ENCODE measurements at regions not wholly inside any gene's neighbourhood (a gene's known extent, or its start where the extent isn't known, plus 50 kb on each side); places are given as distances from the start of the nearest gene placed in this dataset.

DNA sequence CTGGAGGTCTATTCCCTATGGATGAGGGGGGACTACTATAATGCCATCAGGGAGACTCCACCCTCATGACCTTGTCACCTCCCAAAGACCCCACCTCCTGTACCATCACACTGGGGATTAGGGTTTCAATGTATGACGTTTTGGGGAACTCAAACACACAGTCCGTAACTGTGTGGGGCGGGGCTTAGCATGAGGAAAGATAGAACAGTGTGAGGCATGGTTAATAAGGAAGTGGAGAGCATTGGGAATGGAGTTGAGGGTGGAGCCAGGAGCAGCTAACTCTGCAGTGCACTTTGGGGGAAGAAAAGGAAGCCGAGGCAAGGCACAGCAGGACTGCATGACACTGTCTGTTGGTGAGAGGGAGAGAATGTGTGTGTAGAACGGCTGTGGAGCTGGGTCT is 90.9 kb upstream of the AGBL1 start:
- Histone ChIP-seq H3K9me3 (replicated peaks; ENCODE audit: control insufficient read depth, insufficient read depth, low read length) (peaks cover 5% of the 10 kb centered on the region), H3K4me1 (ENCODE audit: control insufficient read depth, extremely low read depth, insufficient read depth, low read length) (no peaks in the 10 kb centered on the region), H3K27me3 (ENCODE audit: control insufficient read depth in 2 of 2, insufficient read depth in 2 of 2, low read length in 2 of 2) (no peaks in the 10 kb centered on the region), H3K79me2 (ENCODE audit: control insufficient read depth, insufficient read depth, low read length) (no peaks in the 10 kb centered on the region), H3K9me1 (replicated peaks; ENCODE audit: control insufficient read depth, extremely low read depth, insufficient read depth, low read length) (no peaks in the 10 kb centered on the region), H3K4me3 (replicated peaks in 1 of 3; ENCODE audit: insufficient read depth in 1 of 3, low read depth in 1 of 3, low read length in 3 of 3) (no peak overlapping the region), H3K27ac (ENCODE audit: insufficient read depth, low read depth, low read length) (no peak overlapping the region), H2AFZ (ENCODE audit: low read depth, low read length) (no peak overlapping the region), H3K9ac (replicated peaks; ENCODE audit: extremely low read depth, insufficient read depth, low read length) (no peak overlapping the region), H3K4me2 (ENCODE audit: insufficient read depth, low read length) (no peak overlapping the region), H4K20me1 (replicated peaks; ENCODE audit: control insufficient read depth, extremely low read depth, insufficient read depth, low read length) (no peaks in the 10 kb centered on the region), H3K36me3 (ENCODE audit: control insufficient read depth in 2 of 2, extremely low read depth in 1 of 2, insufficient read depth in 2 of 2, low read length in 2 of 2) (no peaks in the 10 kb centered on the region)
- ChIA-PET POLR2A (no interaction called here), CTCF (no interaction called here)
- no peak for DNase-seq (ENCODE audit: low read depth, low spot score)
- no peak for FAIRE-seq
- intact Hi-C loops (cut with micrococcal nuclease) (no loop called here), dilution Hi-C loops (cut with MboI; ENCODE audit: extremely low pct_ligation_motif_present, low sequenced_read_pairs) (no loop called here)
- TF ChIP-seq, protein P1, sequence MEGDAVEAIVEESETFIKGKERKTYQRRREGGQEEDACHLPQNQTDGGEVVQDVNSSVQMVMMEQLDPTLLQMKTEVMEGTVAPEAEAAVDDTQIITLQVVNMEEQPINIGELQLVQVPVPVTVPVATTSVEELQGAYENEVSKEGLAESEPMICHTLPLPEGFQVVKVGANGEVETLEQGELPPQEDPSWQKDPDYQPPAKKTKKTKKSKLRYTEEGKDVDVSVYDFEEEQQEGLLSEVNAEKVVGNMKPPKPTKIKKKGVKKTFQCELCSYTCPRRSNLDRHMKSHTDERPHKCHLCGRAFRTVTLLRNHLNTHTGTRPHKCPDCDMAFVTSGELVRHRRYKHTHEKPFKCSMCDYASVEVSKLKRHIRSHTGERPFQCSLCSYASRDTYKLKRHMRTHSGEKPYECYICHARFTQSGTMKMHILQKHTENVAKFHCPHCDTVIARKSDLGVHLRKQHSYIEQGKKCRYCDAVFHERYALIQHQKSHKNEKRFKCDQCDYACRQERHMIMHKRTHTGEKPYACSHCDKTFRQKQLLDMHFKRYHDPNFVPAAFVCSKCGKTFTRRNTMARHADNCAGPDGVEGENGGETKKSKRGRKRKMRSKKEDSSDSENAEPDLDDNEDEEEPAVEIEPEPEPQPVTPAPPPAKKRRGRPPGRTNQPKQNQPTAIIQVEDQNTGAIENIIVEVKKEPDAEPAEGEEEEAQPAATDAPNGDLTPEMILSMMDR (IDR thresholded peaks at IDR 0.05; ENCODE audit: extremely low read depth in 1 of 2, insufficient read depth in 1 of 2, low read depth in 1 of 2, low read length in 2 of 2): no peak
- TF ChIP-seq, protein P2, sequence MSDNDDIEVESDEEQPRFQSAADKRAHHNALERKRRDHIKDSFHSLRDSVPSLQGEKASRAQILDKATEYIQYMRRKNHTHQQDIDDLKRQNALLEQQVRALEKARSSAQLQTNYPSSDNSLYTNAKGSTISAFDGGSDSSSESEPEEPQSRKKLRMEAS (IDR thresholded peaks at IDR 0.05; ENCODE audit: insufficient read depth, insufficient read length): no peak
- no peak for TF ChIP-seq GATA2 (IDR thresholded peaks at IDR 0.05; ENCODE audit: insufficient read depth, insufficient read length, low read depth, low read length)
- TF ChIP-seq POLR2A (IDR thresholded peaks at IDR 0.05; ENCODE audit: low read depth, low read length): no peak
- no peak for TF ChIP-seq MYC (IDR thresholded peaks at IDR 0.05; ENCODE audit: low read depth, low read length)
- TF ChIP-seq EZH2 (IDR thresholded peaks at IDR 0.05; ENCODE audit: borderline replicate concordance, low read depth, low read length, severe bottlenecking): no peak
- TF ChIP-seq JUN (IDR thresholded peaks at IDR 0.05; ENCODE audit: borderline replicate concordance, insufficient read depth, insufficient read length, low read depth): no peak
- TF ChIP-seq POLR2AphosphoS5 (IDR thresholded peaks at IDR 0.05; ENCODE audit: insufficient read depth, low read depth, low read length): no peak
- no peak for TF ChIP-seq FOS (IDR thresholded peaks at IDR 0.05; ENCODE audit: borderline replicate concordance, insufficient read depth, low read length)
- no TSS peak for BruUV-seq (replicated peaks)

Data from endothelial cell of umbilical vein (primary cell).